B cell (primary cell): ENCODE measurements at regions not wholly inside any gene's neighbourhood (a gene's known extent, or its start where the extent isn't known, plus 50 kb on each side); places are given as distances from the start of the nearest gene placed in this dataset.

Experiments
- ATAC-seq: fragments of 200-7000 bp; cut with Tn5 transposase; one replicate; pipeline ENCODE4 v1.10.0; 2021; ENCODE audit warnings: low read depth, mild to moderate bottlenecking, moderate number of reproducible peaks, moderate library complexity
- CTCF ChIA-PET: fragments of 350-600 bp; sonication (Branson Sonifier 250); formaldehyde crosslinking; loops from one replicate; lab custom pipeline; 2021; ENCODE audit warnings: antibody characterized with exemption, inconsistent platforms; lab: Charles Lee
- POLR2A ChIA-PET: fragments of 350-600 bp; sonication (Branson Sonifier 250); formaldehyde crosslinking; loops from one replicate; lab custom pipeline; 2021; ENCODE audit warnings: antibody characterized with exemption; lab: Charles Lee
- DNase-seq: peaks from one replicate; pipeline ENCODE4 v3.0.0; 2013
- H2AFZ ChIP-seq: 2 replicates; pipeline ENCODE4 v1.6.1; 2012; ENCODE audit warnings: mild to moderate bottlenecking, low read depth, low read length; ENCODE audit not compliant: insufficient read depth, poor library complexity, severe bottlenecking
- H3K27ac ChIP-seq, 2 donors: 1 replicate in 1 of 2; 2 replicates in 1 of 2; pipeline ENCODE4 v1.5.1; 2012 to 2013; ENCODE audit warnings: low read length in 2 of 2, mild to moderate bottlenecking in 2 of 2, moderate library complexity in 1 of 2
- H3K27me3 ChIP-seq, 4 experiments: fragments of 200-600 bp in 1 of 4; sonication (generic) in 1 of 4; replicated peaks in 1 of 4; 1 replicate in 2 of 4; 2 replicates in 2 of 4; pipeline versions ENCODE4 v1.6.1 to v1.7.0; 2013 to 2016; ENCODE audit warnings: low read length in 3 of 4, mild to moderate bottlenecking in 2 of 4, mixed read lengths in 1 of 4, moderate library complexity in 1 of 4; ENCODE audit not compliant: insufficient read depth in 4 of 4, control insufficient read depth in 3 of 4; ENCODE audit errors: control extremely low read depth in 1 of 4
- H3K36me3 ChIP-seq, 2 experiments: replicated peaks in 1 of 2; 1 replicate in 1 of 2; 2 replicates in 1 of 2; pipeline versions ENCODE4 v1.6.1 to v1.7.1; 2013; ENCODE audit warnings: low read length in 1 of 2; ENCODE audit not compliant: insufficient read depth in 2 of 2, control insufficient read depth in 1 of 2; ENCODE audit errors: control extremely low read depth in 1 of 2, extremely low read depth in 1 of 2
- H3K4me1 ChIP-seq, 2 donors: fragments of 200-600 bp in 1 of 2; sonication (generic) in 1 of 2; 1 replicate in 1 of 2; 2 replicates in 1 of 2; pipeline versions ENCODE4 v1.5.1 to v1.6.1; 2013 to 2017; ENCODE audit warnings: low read length in 2 of 2; ENCODE audit not compliant: control insufficient read depth in 2 of 2, insufficient read depth in 2 of 2
- H3K4me2 ChIP-seq: replicated peaks from 2 replicates; pipeline ENCODE3; 2012; ENCODE audit warnings: mild to moderate bottlenecking, low read depth, low read length; ENCODE audit not compliant: poor library complexity, severe bottlenecking
- H3K4me3 ChIP-seq, 5 experiments: fragments of 200-600 bp in 1 of 5; sonication (generic) in 1 of 5; 1 replicate in 3 of 5; 2 replicates in 2 of 5; pipeline versions ENCODE4 v1.5.1 to v1.7.0; 2011 to 2016; ENCODE audit warnings: low read length in 4 of 5, mild to moderate bottlenecking in 4 of 5, low read depth in 2 of 5, control low read depth in 1 of 5, moderate library complexity in 1 of 5; ENCODE audit not compliant: insufficient read depth in 1 of 5; ENCODE audit errors: control extremely low read depth in 1 of 5, extremely low read depth in 1 of 5
- H3K79me2 ChIP-seq: fragments of 200-600 bp; sonication (generic); one replicate; pipeline ENCODE4 v1.6.0; 2016; ENCODE audit warnings: low read length; ENCODE audit not compliant: control insufficient read depth, insufficient read depth
- H3K9ac ChIP-seq: fragments of 200-600 bp; sonication (generic); 2 replicates; pipeline ENCODE4 v1.6.1; 2017; ENCODE audit warnings: mild to moderate bottlenecking, low read length, moderate library complexity
- H3K9me3 ChIP-seq, 3 donors: one replicate each; pipeline versions ENCODE4 v1.6.1 to v1.7.1; 2013; ENCODE audit warnings: low read length in 2 of 3; ENCODE audit not compliant: control insufficient read depth in 2 of 3, insufficient read depth in 1 of 3; ENCODE audit errors: control extremely low read depth in 1 of 3
- H4K20me1 ChIP-seq: 2 replicates; pipeline ENCODE4 v1.6.0; 2012; ENCODE audit warnings: mild to moderate bottlenecking, low read length; ENCODE audit not compliant: insufficient read depth, control insufficient read depth, poor library complexity, severe bottlenecking
- H3K27ac Mint-ChIP-seq: one replicate; pipeline ENCODE4 v1.8.0; 2021; ENCODE audit warnings: mixed read lengths
- H3K27me3 Mint-ChIP-seq: one replicate; pipeline ENCODE4 v1.8.0; 2021; ENCODE audit warnings: mixed read lengths
- H3K4me1 Mint-ChIP-seq: one replicate; pipeline ENCODE4 v1.8.0; 2021; ENCODE audit warnings: mixed read lengths
- H3K4me3 Mint-ChIP-seq: one replicate; pipeline ENCODE4 v1.8.0; 2021; ENCODE audit warnings: mixed read lengths
- H3K9me3 Mint-ChIP-seq: one replicate; pipeline ENCODE4 v1.8.0; 2022; ENCODE audit warnings: mixed read lengths; ENCODE audit not compliant: insufficient read depth
- CTCF ChIP-seq: fragments of 200-600 bp; IDR thresholded peaks from one replicate; pipeline ENCODE4 v1.8.0; 2022; ENCODE audit warnings: antibody characterized with exemption, mild to moderate bottlenecking
- EZH2 ChIP-seq: IDR thresholded peaks from 2 replicates; pipeline ENCODE4 v1.6.1; 2012; ENCODE audit warnings: borderline replicate concordance, low read depth, mild to moderate bottlenecking, moderate library complexity, low read length; ENCODE audit not compliant: insufficient read depth, poor library complexity, severe bottlenecking
- WGBS: methylation state at CpG from one replicate; pipeline ENCODE4 v1.1.5; 2013; ENCODE audit warnings: missing lambda C conversion rate; ENCODE audit not compliant: insufficient coverage; 5-methylcytosine and 5-hydroxymethylcytosine counted together
- intact Hi-C: fragments of 100-400 bp; cut with micrococcal nuclease; formaldehyde crosslinking; loops from one replicate; pipeline ENCODE4 v1.10.0; 2022

- Histone ChIP-seq H3K36me3 (no peaks in the 10 kb centered on the region), H2AFZ (no peak overlapping the region), H3K4me2 (no peak overlapping the region), H3K27me3 (no peaks in the 10 kb centered on the region), H4K20me1 (no peaks in the 10 kb centered on the region), H3K79me2 (no peaks in the 10 kb centered on the region), H3K4me3 (no peak overlapping the region), H3K9me3 (peaks cover 0 to 2% (median 0%) of the 10 kb centered on the region in 3 donors), H3K9ac (no peak overlapping the region), H3K4me1 (no peaks in the 10 kb centered on the region), H3K27ac (no peak overlapping the region)
- Mint-ChIP-seq H3K27me3 (peaks cover 9% of the 10 kb centered on the region), H3K27ac (no peak overlapping the region), H3K4me3 (no peak overlapping the region), H3K4me1 (no peaks in the 10 kb centered on the region), H3K9me3 (no peaks in the 10 kb centered on the region)
- DNase-seq = no peak
- ChIA-PET POLR2A (no interaction called here), CTCF (no interaction called here)
- no peak for ATAC-seq
- no peak for TF ChIP-seq CTCF
- no peak for TF ChIP-seq EZH2
- 83% methylated on average over 2 of the region's 3 CpGs for WGBS
- intact Hi-C loops = no loop called here
Observed at GRCh38 chr2:101540518-101540917, 65.6 kb upstream of the RFX8 start.

GRCh38 chr2:101538076-101538475, 63.2 kb upstream of the RFX8 start:
- DNase-seq = no peak
- Histone ChIP-seq H3K36me3 (no peaks in the 10 kb centered on the region), H3K27me3 (no peaks in the 10 kb centered on the region), H3K79me2 (no peaks in the 10 kb centered on the region), H3K9me3 (peaks cover 0 to 1% (median 0%) of the 10 kb centered on the region in 3 donors), H2AFZ (no peak overlapping the region), H3K9ac (no peak overlapping the region), H3K4me2 (no peak overlapping the region), H4K20me1 (no peaks in the 10 kb centered on the region), H3K4me1 (no peaks in the 10 kb centered on the region), H3K4me3 (no peak overlapping the region), H3K27ac (no peak overlapping the region)
- WGBS = no CpG with 5 or more reads among the region's 3 CpGs
- H3K9me3 Mint-ChIP-seq = no peaks in the 10 kb centered on the region
- no peaks in the 10 kb centered on the region for H3K4me1 Mint-ChIP-seq
- intact Hi-C loops = no loop called here
- ChIA-PET POLR2A (no interaction called here), CTCF (no interaction called here)
- no peak for ATAC-seq
- no peak overlapping the region for H3K4me3 Mint-ChIP-seq
- H3K27ac Mint-ChIP-seq = no peak overlapping the region
- H3K27me3 Mint-ChIP-seq = no peaks in the 10 kb centered on the region
- TF ChIP-seq CTCF (no peak), EZH2 (no peak)
